SK-N-SH (cell line): ENCODE measurements at regions not wholly inside any gene's neighbourhood (a gene's known extent, or its start where the extent isn't known, plus 50 kb on each side); places are given as distances from the start of the nearest gene placed in this dataset.

Source experiments
- CTCF ChIA-PET: fragments of 300-600, 350-600 bp; formaldehyde crosslinking; extraction: SDS; loops from one replicate; lab custom pipeline; 2021; lab: Yijun Ruan, JAX
- POLR2A ChIA-PET: fragments of 350-600 bp; sonication (Branson Sonifier 250); formaldehyde crosslinking; extraction: SDS; loops from one replicate; lab custom pipeline; 2020; ENCODE audit warnings: antibody characterized with exemption, inconsistent platforms; lab: Yijun Ruan, JAX
- DNase-seq: peaks from one replicate; pipeline ENCODE4 v3.0.0; 2012
- H2AFZ ChIP-seq: fragments of 200-600 bp; sonication (generic); 2 replicates; pipeline ENCODE4 v1.8.1; 2016; ENCODE audit warnings: antibody characterized with exemption, mild to moderate bottlenecking, low read depth
- H3F3A ChIP-seq: fragments of 200-600 bp; sonication (generic); replicated peaks from 2 replicates; pipeline ENCODE3; 2016; ENCODE audit warnings: antibody characterized with exemption, mild to moderate bottlenecking; ENCODE audit not compliant: insufficient read depth
- H3K27ac ChIP-seq, 2 experiments: fragments of 200-500 bp in 1 of 2; fragments of 200-600 bp in 1 of 2; sonication (Bioruptor generic) in 1 of 2; sonication (generic), shearing (Covaris generic) in 1 of 2; 2 replicates each; pipeline versions ENCODE4 v1.5.1 to v1.6.1; 2014 to 2016; ENCODE audit warnings: low read depth in 2 of 2, inconsistent platforms in 1 of 2, low read length in 1 of 2, mild to moderate bottlenecking in 1 of 2, mixed read lengths in 1 of 2
- H3K27me3 ChIP-seq: fragments of 200-600 bp; sonication (generic), shearing (Covaris generic); 2 replicates; pipeline ENCODE4 v1.6.1; 2016; ENCODE audit warnings: mixed run types; ENCODE audit not compliant: insufficient read depth
- H3K36me3 ChIP-seq, 2 experiments: fragments of 200-500 bp in 1 of 2; fragments of 200-600 bp in 1 of 2; sonication (Bioruptor generic) in 1 of 2; sonication (generic) in 1 of 2; replicated peaks in 1 of 2; 2 replicates each; pipeline versions ENCODE3 to v1.5.1; 2014 to 2016; ENCODE audit warnings: low read length in 1 of 2, mild to moderate bottlenecking in 1 of 2; ENCODE audit not compliant: insufficient read depth in 2 of 2, control insufficient read depth in 1 of 2
- H3K4me1 ChIP-seq, 2 experiments: fragments of 200-500 bp in 1 of 2; fragments of 200-600 bp in 1 of 2; sonication (Bioruptor generic) in 1 of 2; sonication (generic), shearing (Covaris generic) in 1 of 2; 2 replicates each; pipeline versions ENCODE4 v1.5.1 to v1.6.1; 2014 to 2016; ENCODE audit warnings: low read depth in 1 of 2, low read length in 1 of 2, mixed run types in 1 of 2; ENCODE audit not compliant: insufficient read depth in 2 of 2, control insufficient read depth in 1 of 2
- H3K4me2 ChIP-seq: fragments of 200-600 bp; sonication (generic), shearing (Covaris generic); 2 replicates; pipeline ENCODE4 v1.6.1; 2017; ENCODE audit warnings: mixed run types
- H3K4me3 ChIP-seq, 2 experiments: fragments of 200-500 bp in 1 of 2; fragments of 200-600 bp in 1 of 2; sonication (Bioruptor generic) in 1 of 2; sonication (generic), shearing (Covaris generic) in 1 of 2; 2 replicates each; pipeline versions ENCODE4 v1.5.1 to v1.8.1; 2014 to 2016; ENCODE audit warnings: low read depth in 2 of 2, inconsistent platforms in 1 of 2, low read length in 1 of 2, mild to moderate bottlenecking in 1 of 2, mixed read lengths in 1 of 2, moderate library complexity in 1 of 2
- H3K79me2 ChIP-seq: fragments of 200-600 bp; sonication (generic); 2 replicates; pipeline ENCODE4 v1.8.1; 2017; ENCODE audit warnings: mild to moderate bottlenecking; ENCODE audit not compliant: insufficient read depth
- H3K9ac ChIP-seq: fragments of 200-600 bp; sonication (generic); 2 replicates; pipeline ENCODE4 v1.6.1; 2017; ENCODE audit warnings: mixed run types
- H3K9me2 ChIP-seq: fragments of 200-600 bp; sonication (generic); 2 replicates; pipeline ENCODE4 v1.6.1; 2017; ENCODE audit warnings: mixed run types
- H3K9me3 ChIP-seq: fragments of 200-600 bp; sonication (generic); 2 replicates; pipeline ENCODE4 v1.6.1; 2017; ENCODE audit warnings: mixed run types, mild to moderate bottlenecking, moderate library complexity
- H4K20me1 ChIP-seq: fragments of 200-600 bp; sonication (generic); 2 replicates; pipeline ENCODE4 v1.6.1; 2017; ENCODE audit warnings: mild to moderate bottlenecking, mixed run types; ENCODE audit not compliant: insufficient read depth
- GABPA ChIP-seq: IDR thresholded peaks from 2 replicates; pipeline ENCODE4 v1.4.0; 2012; ENCODE audit warnings: low read depth, mild to moderate bottlenecking
- NRF1 ChIP-seq: IDR thresholded peaks from 2 replicates; pipeline ENCODE4 v1.6.1; 2012; ENCODE audit warnings: low read depth, mild to moderate bottlenecking, low read length
- POLR2AphosphoS5 ChIP-seq: IDR thresholded peaks from 2 replicates; pipeline ENCODE4 v1.6.1; 2012; ENCODE audit warnings: low read depth, low read length
- RAD21 ChIP-seq: IDR thresholded peaks from 2 replicates; pipeline ENCODE4 v1.6.1; 2012; ENCODE audit warnings: mild to moderate bottlenecking, low read length
- TEAD4 ChIP-seq: IDR thresholded peaks from 2 replicates; pipeline ENCODE4 v1.4.0; 2012; ENCODE audit warnings: mild to moderate bottlenecking, borderline replicate concordance; ENCODE audit not compliant: insufficient read depth
- USF1 ChIP-seq: IDR thresholded peaks from 2 replicates; pipeline ENCODE4 v1.4.0; 2012; ENCODE audit warnings: low read depth, borderline replicate concordance
- USF2 ChIP-seq: fragments of 150-350 bp; IDR thresholded peaks from 2 replicates; pipeline ENCODE4 v1.6.1; 2017; ENCODE audit warnings: antibody characterized with exemption, low read length, low read depth, borderline replicate concordance
- YY1 ChIP-seq: IDR thresholded peaks from 2 replicates; pipeline ENCODE4 v1.4.0; 2012; ENCODE audit warnings: low read depth, mild to moderate bottlenecking
- ZBTB33 ChIP-seq: IDR thresholded peaks from 2 replicates; pipeline ENCODE4 v1.4.0; 2012; ENCODE audit warnings: low read depth, borderline replicate concordance
- WGBS: methylation state at CpG from one replicate; pipeline ENCODE4 v1.1.6; 2017; ENCODE audit warnings: low lambda C conversion rate; 5-methylcytosine and 5-hydroxymethylcytosine counted together
- TF ChIP-seq, protein P1 (sequence below): IDR thresholded peaks from 2 replicates; pipeline ENCODE4 v1.4.0; 2012; ENCODE audit warnings: low read depth

- no peak overlapping the region for H3K4me2 ChIP-seq
- no peaks in the 10 kb centered on the region for H3K9me3 ChIP-seq
- H3K4me3 ChIP-seq: no peak overlapping the region
- H4K20me1 ChIP-seq: no peaks in the 10 kb centered on the region
- no peak overlapping the region for H3K9ac ChIP-seq
- H3K27me3 ChIP-seq: no peaks in the 10 kb centered on the region
- ChIA-PET CTCF (no interaction called here), POLR2A (no interaction called here)
- no peak for TF ChIP-seq POLR2AphosphoS5
- TF ChIP-seq TEAD4: no peak
- H3K4me1 ChIP-seq: peaks cover 2 to 18% of the 10 kb centered on the region in 2 experiments
- no peaks in the 10 kb centered on the region for H3K36me3 ChIP-seq
- no peaks in the 10 kb centered on the region for H3K9me2 ChIP-seq
- no peak overlapping the region for H2AFZ ChIP-seq
- H3K79me2 ChIP-seq: no peaks in the 10 kb centered on the region
- WGBS: 96% methylated on average over 10 of the region's 13 CpGs
- H3K27ac ChIP-seq: no peak overlapping the region
- DNase-seq: no peak
- peaks cover 19% of the 10 kb centered on the region for H3F3A ChIP-seq
Measured at GRCh38 chr10:21296575-21297355, 228.7 kb downstream of the SKIDA1 start.

- Histone ChIP-seq H3K4me3 (peak overlapping the region in 1 of 2 experiments; percentile 52; a peak in 1 of 4 replicates), H3K4me1 (peaks cover 2 to 18% of the 10 kb centered on the region in 2 experiments), H3K4me2 (peak overlapping the region; percentile 81), H2AFZ (peak overlapping the region; percentile 84), H3K79me2 (no peaks in the 10 kb centered on the region), H4K20me1 (no peaks in the 10 kb centered on the region), H3K9ac (peak overlapping the region; percentile 35; the same call in 1 of the 2 replicates), H3K9me3 (no peaks in the 10 kb centered on the region), H3K9me2 (no peaks in the 10 kb centered on the region), H3F3A (peaks cover 26% of the 10 kb centered on the region), H3K36me3 (no peaks in the 10 kb centered on the region), H3K27ac (peak overlapping the region in 1 of 2 experiments; percentile 68; a peak in 3 of 4 replicates), H3K27me3 (no peaks in the 10 kb centered on the region)
- CTCF ChIA-PET: interaction anchor here (1.9 kb wide), 1 partner anchor 15 kb away, joined by 5 read pairs; no protein-coding TSS in a partner anchor
- TF ChIP-seq NRF1 (no peak), USF1 (no peak), RAD21 (no peak), ZBTB33 (no peak), YY1 (no peak), USF2 (no peak), GABPA (no peak)
- TF ChIP-seq, protein P1, sequence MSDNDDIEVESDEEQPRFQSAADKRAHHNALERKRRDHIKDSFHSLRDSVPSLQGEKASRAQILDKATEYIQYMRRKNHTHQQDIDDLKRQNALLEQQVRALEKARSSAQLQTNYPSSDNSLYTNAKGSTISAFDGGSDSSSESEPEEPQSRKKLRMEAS: no peak
- 70% methylated on average over 9 of the region's 9 CpGs for WGBS
- POLR2A ChIA-PET: no interaction called here
- no peak for DNase-seq
Measured at GRCh38 chr10:21293518-21294356, 231.7 kb downstream of the SKIDA1 start.
